ENCODE measurements at regions not wholly inside any gene's neighbourhood (a gene's known extent, or its start where the extent isn't known, plus 50 kb on each side); places are given as distances from the start of the nearest gene placed in this dataset.

GRCh38 chr6:66851930-66852329, 1144.9 kb upstream of the EYS start:
- Histone ChIP-seq H3K4me3 (no peak overlapping the region), H3K4me1 (no peaks in the 10 kb centered on the region), H3K36me3 (no peaks in the 10 kb centered on the region), H3K9me3 (no peaks in the 10 kb centered on the region), H3K27ac (no peak overlapping the region), H3K27me3 (no peaks in the 10 kb centered on the region)
- intact Hi-C loops (cut with DNase I): no loop called here
- no peak for DNase-seq (ENCODE audit: extremely low spot score in 2 of 2)
- TF ChIP-seq POLR2A (IDR thresholded peaks at IDR 0.05) (no peak), POLR2AphosphoS5 (IDR thresholded peaks at IDR 0.05; ENCODE audit: insufficient read depth in 1 of 2, low read depth in 1 of 2) (no peak)
- TF ChIP-seq, protein P1, sequence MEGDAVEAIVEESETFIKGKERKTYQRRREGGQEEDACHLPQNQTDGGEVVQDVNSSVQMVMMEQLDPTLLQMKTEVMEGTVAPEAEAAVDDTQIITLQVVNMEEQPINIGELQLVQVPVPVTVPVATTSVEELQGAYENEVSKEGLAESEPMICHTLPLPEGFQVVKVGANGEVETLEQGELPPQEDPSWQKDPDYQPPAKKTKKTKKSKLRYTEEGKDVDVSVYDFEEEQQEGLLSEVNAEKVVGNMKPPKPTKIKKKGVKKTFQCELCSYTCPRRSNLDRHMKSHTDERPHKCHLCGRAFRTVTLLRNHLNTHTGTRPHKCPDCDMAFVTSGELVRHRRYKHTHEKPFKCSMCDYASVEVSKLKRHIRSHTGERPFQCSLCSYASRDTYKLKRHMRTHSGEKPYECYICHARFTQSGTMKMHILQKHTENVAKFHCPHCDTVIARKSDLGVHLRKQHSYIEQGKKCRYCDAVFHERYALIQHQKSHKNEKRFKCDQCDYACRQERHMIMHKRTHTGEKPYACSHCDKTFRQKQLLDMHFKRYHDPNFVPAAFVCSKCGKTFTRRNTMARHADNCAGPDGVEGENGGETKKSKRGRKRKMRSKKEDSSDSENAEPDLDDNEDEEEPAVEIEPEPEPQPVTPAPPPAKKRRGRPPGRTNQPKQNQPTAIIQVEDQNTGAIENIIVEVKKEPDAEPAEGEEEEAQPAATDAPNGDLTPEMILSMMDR (IDR thresholded peaks at IDR 0.05): no peak

DNA sequence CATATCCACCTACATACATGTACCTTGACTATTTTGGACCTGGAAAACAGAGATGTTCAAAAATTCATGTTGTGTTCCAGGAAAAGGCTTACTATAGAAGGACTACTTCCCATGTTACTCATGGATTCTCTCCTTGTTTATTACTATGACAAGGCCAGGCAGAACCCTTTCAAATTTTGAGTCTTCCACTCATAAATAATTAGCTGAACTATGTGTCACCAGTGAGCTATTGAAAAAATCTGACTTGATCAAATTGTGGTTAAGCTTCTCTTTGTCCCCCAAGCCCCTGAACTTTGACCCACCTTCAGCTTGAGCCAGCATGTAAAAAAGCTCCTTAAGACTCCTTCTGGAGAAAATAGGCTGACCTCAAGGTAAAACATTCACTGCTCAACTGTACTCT, 1142.8 kb upstream of the EYS start:
- H3K27me3 ChIP-seq: no peaks in the 10 kb centered on the region
- DNase-seq (ENCODE audit: extremely low spot score in 2 of 2): no peak
- H3K4me3 ChIP-seq: no peak overlapping the region
- TF ChIP-seq, protein P1 (IDR thresholded peaks at IDR 0.05): no peak
- TF ChIP-seq POLR2A (IDR thresholded peaks at IDR 0.05) (no peak), POLR2AphosphoS5 (IDR thresholded peaks at IDR 0.05; ENCODE audit: insufficient read depth in 1 of 2, low read depth in 1 of 2) (no peak)
- no peak overlapping the region for H3K27ac ChIP-seq
- H3K9me3 ChIP-seq: no peaks in the 10 kb centered on the region
- H3K4me1 ChIP-seq: no peaks in the 10 kb centered on the region
- no peaks in the 10 kb centered on the region for H3K36me3 ChIP-seq
- intact Hi-C loops (cut with DNase I): no loop called here

DNA sequence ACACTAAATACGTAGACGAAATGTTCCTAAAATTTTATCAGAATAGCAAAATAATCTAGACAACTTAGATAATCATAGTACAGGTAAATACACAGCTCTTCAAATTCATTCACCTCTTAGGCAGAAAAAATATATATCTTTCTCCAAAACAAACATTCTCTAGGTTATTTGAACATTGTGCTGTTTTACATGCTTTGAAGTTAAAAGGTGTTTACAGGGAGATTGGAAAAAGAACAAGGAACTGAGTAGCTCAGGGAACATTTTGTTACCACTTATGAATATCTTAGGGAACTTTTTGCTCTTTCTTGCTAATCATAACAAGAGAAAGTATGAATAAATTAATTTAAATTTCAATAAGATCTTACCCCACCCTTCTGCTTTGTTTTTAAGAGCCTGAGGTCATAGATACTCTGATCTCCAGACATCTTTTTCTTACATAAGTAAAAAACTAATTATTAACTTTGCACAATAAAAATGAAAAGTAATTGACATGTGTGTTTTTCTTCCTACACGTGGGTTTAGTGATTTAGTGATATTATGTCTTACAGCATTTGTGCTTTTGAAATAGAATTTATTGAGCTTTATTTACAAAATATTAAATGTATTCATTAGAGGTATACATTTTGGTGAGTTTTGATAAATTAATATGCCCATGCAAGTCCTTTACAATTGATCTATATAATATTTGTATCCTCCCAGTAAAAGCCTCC, 1141.4 kb upstream of the EYS start:
- H3K9me3 ChIP-seq: no peaks in the 10 kb centered on the region
- no peaks in the 10 kb centered on the region for H3K27me3 ChIP-seq
- intact Hi-C loops (cut with DNase I): no loop called here
- H3K4me3 ChIP-seq: no peak overlapping the region
- H3K4me1 ChIP-seq: no peaks in the 10 kb centered on the region
- no peak for DNase-seq (ENCODE audit: extremely low spot score in 2 of 2)
- TF ChIP-seq, protein P1 (IDR thresholded peaks at IDR 0.05): no peak
- no peak for TF ChIP-seq POLR2AphosphoS5 (IDR thresholded peaks at IDR 0.05; ENCODE audit: insufficient read depth in 1 of 2, low read depth in 1 of 2)
- no peak for TF ChIP-seq POLR2A (IDR thresholded peaks at IDR 0.05)
- no peaks in the 10 kb centered on the region for H3K36me3 ChIP-seq
- H3K27ac ChIP-seq: no peak overlapping the region

DNA sequence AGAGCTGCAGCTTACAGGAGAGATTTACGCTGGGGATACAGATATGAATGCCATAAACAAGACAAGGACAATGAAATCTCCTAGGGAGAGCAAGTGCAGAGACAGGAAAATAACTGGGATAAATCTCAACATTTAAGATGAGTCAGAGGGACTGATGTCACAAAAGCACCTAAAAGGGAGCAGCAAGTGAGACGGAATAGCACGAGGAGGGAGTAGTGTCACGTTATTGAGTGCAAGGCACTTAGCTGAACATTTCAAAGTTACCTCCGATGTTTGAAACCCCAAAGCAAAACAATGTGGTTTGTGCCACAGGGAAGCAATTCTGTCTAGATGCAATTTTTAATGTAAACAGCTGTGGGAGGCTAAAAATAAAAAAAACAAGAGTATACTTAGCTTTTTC, 1131.7 kb upstream of the EYS start:
- Histone ChIP-seq H3K27ac (no peak overlapping the region), H3K4me3 (no peak overlapping the region), H3K4me1 (no peaks in the 10 kb centered on the region), H3K27me3 (no peaks in the 10 kb centered on the region), H3K9me3 (no peaks in the 10 kb centered on the region), H3K36me3 (no peaks in the 10 kb centered on the region)
- DNase-seq (ENCODE audit: extremely low spot score in 2 of 2): no peak
- TF ChIP-seq POLR2A (IDR thresholded peaks at IDR 0.05) (no peak), POLR2AphosphoS5 (IDR thresholded peaks at IDR 0.05; ENCODE audit: insufficient read depth in 1 of 2, low read depth in 1 of 2) (no peak)
- TF ChIP-seq, protein P1 (IDR thresholded peaks at IDR 0.05): no peak
- intact Hi-C loops (cut with DNase I): no loop called here

- intact Hi-C loops (cut with DNase I): no loop called here
- DNase-seq (ENCODE audit: extremely low spot score in 2 of 2): no peak
Observed at GRCh38 chr6:66825539-66825938, 1118.5 kb upstream of the EYS start.

More at GRCh38 chr6:66825539-66825938, 1118.5 kb upstream of the EYS start:
- H3K4me3 ChIP-seq: no peak overlapping the region
- no peaks in the 10 kb centered on the region for H3K36me3 ChIP-seq
- no peaks in the 10 kb centered on the region for H3K4me1 ChIP-seq
- H3K27me3 ChIP-seq: no peaks in the 10 kb centered on the region
- no peak overlapping the region for H3K27ac ChIP-seq
- H3K9me3 ChIP-seq: no peaks in the 10 kb centered on the region
- no peak for TF ChIP-seq POLR2AphosphoS5 (IDR thresholded peaks at IDR 0.05; ENCODE audit: insufficient read depth in 1 of 2, low read depth in 1 of 2)
- TF ChIP-seq, protein P1 (IDR thresholded peaks at IDR 0.05): no peak
- no peak for TF ChIP-seq POLR2A (IDR thresholded peaks at IDR 0.05)

All from vagina (tissue), 2 donors.